Lower lobe of right lung (tissue), 2 donors: ENCODE measurements at regions not wholly inside any gene's neighbourhood (a gene's known extent, or its start where the extent isn't known, plus 50 kb on each side); places are given as distances from the start of the nearest gene placed in this dataset.

Experiments used
- ATAC-seq, 2 donors: fragments of 200-7000 bp; cut with Tn5 transposase; one replicate each; pipeline ENCODE4 v1.9.1; 2020 to 2022; ENCODE audit warnings: mild to moderate bottlenecking in 2 of 2, moderate library complexity in 2 of 2
- DNase-seq: peaks from one replicate; pipeline ENCODE4 v3.0.0-alpha.2; 2020
- H3K27ac ChIP-seq: fragments of 200-600 bp; one replicate; pipeline ENCODE4 v1.8.0; 2022
- H3K27me3 ChIP-seq: fragments of 200-600 bp; one replicate; pipeline ENCODE4 v1.8.0; 2022; ENCODE audit warnings: low read depth
- H3K36me3 ChIP-seq: fragments of 200-600 bp; one replicate; pipeline ENCODE4 v1.8.0; 2022; ENCODE audit warnings: mild to moderate bottlenecking
- H3K4me1 ChIP-seq: fragments of 200-600 bp; one replicate; pipeline ENCODE4 v1.8.0; 2022
- H3K4me3 ChIP-seq: fragments of 200-600 bp; one replicate; pipeline ENCODE4 v1.8.0; 2022; ENCODE audit warnings: mild to moderate bottlenecking
- H3K9me3 ChIP-seq: fragments of 200-600 bp; one replicate; pipeline ENCODE4 v1.8.0; 2022
- intact Hi-C: fragments of 100-400 bp; cut with DNase I; formaldehyde crosslinking; loops from one replicate; pipeline ENCODE4 v1.11.0; 2022
- TF ChIP-seq, protein P1 (sequence below): fragments of 200-600 bp; IDR thresholded peaks from one replicate; pipeline ENCODE4 v1.8.0; 2022; ENCODE audit warnings: antibody characterized with exemption, mild to moderate bottlenecking
- donor health status: DM: no; HTN: yes; CAD: no; lungs with severe emphysema.

DNA sequence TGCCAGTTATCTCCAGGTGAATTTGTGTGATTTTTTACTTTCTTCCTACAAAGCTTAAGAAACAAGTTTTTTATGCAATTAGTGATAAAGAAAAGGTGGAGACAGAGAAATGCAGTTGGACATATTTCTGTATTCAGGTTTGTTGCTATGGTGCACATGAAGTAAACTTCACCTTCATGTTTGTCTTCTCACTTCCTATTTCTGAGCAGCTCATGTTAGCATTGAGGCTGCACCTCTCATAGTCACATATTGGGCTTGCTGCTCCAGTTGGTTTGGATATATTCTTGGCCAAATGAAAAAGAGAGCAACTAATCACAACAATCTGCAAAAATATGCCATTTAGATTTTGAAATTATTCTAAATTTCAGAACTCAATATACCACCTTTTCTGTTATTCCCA, 475.6 kb upstream of the ZWINT start:
- Histone ChIP-seq H3K36me3 (no peaks in the 10 kb centered on the region), H3K27ac (no peak overlapping the region), H3K4me3 (no peak overlapping the region), H3K9me3 (no peaks in the 10 kb centered on the region), H3K27me3 (no peaks in the 10 kb centered on the region), H3K4me1 (no peaks in the 10 kb centered on the region)
- DNase-seq = no peak
- TF ChIP-seq, protein P1, sequence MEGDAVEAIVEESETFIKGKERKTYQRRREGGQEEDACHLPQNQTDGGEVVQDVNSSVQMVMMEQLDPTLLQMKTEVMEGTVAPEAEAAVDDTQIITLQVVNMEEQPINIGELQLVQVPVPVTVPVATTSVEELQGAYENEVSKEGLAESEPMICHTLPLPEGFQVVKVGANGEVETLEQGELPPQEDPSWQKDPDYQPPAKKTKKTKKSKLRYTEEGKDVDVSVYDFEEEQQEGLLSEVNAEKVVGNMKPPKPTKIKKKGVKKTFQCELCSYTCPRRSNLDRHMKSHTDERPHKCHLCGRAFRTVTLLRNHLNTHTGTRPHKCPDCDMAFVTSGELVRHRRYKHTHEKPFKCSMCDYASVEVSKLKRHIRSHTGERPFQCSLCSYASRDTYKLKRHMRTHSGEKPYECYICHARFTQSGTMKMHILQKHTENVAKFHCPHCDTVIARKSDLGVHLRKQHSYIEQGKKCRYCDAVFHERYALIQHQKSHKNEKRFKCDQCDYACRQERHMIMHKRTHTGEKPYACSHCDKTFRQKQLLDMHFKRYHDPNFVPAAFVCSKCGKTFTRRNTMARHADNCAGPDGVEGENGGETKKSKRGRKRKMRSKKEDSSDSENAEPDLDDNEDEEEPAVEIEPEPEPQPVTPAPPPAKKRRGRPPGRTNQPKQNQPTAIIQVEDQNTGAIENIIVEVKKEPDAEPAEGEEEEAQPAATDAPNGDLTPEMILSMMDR = no peak
- intact Hi-C loops = no loop called here
- no peak for ATAC-seq

DNA sequence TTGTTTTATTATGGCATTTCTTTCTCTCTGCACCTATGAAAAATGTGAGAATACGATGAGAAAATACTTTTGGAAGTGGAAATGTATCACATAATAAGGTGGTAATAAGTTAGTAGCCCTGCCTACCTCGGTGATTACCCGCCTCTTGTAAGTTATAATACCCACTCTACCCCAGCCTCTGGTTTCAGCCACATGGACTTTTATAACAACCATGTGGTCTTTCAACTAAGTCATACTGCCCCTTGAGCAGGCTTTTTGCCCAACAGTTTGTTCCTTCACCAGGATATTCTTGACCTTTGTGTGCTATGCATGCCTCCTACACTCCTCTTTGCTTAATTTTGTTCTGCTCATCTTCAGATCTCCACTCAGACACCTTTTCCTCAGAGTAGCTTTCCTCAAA, 470.6 kb upstream of the ZWINT start:
- TF ChIP-seq, protein P1 = no peak
- no peaks in the 10 kb centered on the region for H3K36me3 ChIP-seq
- H3K27me3 ChIP-seq = no peaks in the 10 kb centered on the region
- H3K27ac ChIP-seq = no peak overlapping the region
- H3K4me1 ChIP-seq = no peaks in the 10 kb centered on the region
- intact Hi-C loops = no loop called here
- no peak for DNase-seq
- H3K4me3 ChIP-seq = no peak overlapping the region
- no peak for ATAC-seq
- no peaks in the 10 kb centered on the region for H3K9me3 ChIP-seq

DNA sequence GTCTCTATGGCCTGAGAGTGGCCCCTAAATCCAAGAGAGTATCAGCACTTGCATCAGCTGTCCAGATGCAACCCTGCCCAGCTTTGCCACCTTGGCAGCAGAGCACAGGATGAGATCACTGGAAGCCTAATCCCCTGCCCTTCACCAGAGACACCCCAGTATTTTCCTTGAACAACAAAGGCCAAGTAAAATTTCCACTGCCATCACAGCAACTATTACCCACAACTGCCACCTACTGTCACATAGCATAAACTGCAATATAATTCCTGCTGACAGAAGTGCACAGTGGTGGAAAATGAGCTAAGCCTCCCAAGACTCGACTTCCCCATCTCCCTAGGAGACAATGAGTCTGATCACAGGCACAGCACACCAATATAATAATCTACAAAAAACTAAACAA, 462.8 kb upstream of the ZWINT start:
- Histone ChIP-seq H3K27me3 (no peaks in the 10 kb centered on the region), H3K9me3 (peaks cover 4% of the 10 kb centered on the region), H3K27ac (no peak overlapping the region), H3K4me3 (no peak overlapping the region), H3K4me1 (no peaks in the 10 kb centered on the region), H3K36me3 (no peaks in the 10 kb centered on the region)
- TF ChIP-seq, protein P1 = no peak
- DNase-seq = no peak
- ATAC-seq = no peak
- intact Hi-C loops = no loop called here

DNA sequence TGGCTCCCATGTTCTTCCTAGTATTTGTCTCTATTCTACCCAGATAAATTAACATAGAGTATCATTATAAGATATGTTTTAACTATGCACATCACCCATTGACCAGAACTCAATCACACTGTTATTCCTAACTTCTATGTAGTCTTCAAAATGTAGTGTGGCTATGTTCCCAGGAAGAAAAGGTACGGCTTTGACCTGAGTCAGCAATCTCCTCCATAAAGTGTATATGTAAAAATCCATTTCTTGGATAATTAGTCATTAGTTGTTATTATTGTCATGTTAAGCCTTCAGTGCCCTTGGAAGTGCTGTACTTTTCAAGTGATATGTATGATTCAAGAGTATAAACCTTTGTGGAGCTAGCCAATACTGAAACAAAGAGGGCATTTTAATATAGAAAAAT, 444.0 kb upstream of the ZWINT start:
- H3K9me3 ChIP-seq = no peaks in the 10 kb centered on the region
- H3K27ac ChIP-seq = no peak overlapping the region
- H3K36me3 ChIP-seq = no peaks in the 10 kb centered on the region
- TF ChIP-seq, protein P1 = no peak
- H3K4me3 ChIP-seq = no peak overlapping the region
- H3K4me1 ChIP-seq = no peaks in the 10 kb centered on the region
- no peak for ATAC-seq
- no peak for DNase-seq
- no peaks in the 10 kb centered on the region for H3K27me3 ChIP-seq
- intact Hi-C loops = no loop called here

DNA sequence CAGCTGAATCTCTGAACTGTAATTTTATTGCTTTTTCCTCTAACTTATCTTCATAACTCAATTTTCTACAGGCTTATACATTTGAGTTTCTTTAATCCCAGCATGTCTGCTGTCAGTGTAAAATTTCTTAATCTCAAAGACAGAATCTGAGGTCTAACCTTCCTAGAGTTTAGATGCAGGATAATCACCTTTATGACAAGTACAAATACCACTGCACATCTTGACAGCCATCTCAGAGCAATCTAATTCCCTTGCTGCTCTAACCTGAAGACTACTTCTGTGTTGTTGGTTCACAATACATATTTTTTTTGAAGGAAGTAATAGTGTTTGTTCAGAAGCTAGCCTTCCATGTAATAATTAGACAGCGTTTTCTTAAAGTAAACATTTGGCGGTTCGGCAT, 424.2 kb upstream of the ZWINT start:
- ATAC-seq = no peak
- intact Hi-C loops = no loop called here

More for the DNA sequence above, 424.2 kb upstream of the ZWINT start:
- Histone ChIP-seq H3K4me1 (no peaks in the 10 kb centered on the region), H3K9me3 (no peaks in the 10 kb centered on the region), H3K27me3 (no peaks in the 10 kb centered on the region), H3K36me3 (no peaks in the 10 kb centered on the region), H3K4me3 (no peak overlapping the region), H3K27ac (no peak overlapping the region)
- DNase-seq = no peak
- TF ChIP-seq, protein P1 = no peak
